GM18519 (cell line): ENCODE measurements at regions not wholly inside any gene's neighbourhood (a gene's known extent, or its start where the extent isn't known, plus 50 kb on each side); places are given as distances from the start of the nearest gene placed in this dataset.
A peak's percentile ranks its signal among the peaks of the same experiment; 100 is the strongest.

Experiments used
- ATAC-seq: cut with Tn5 transposase; IDR thresholded peaks from one replicate; pipeline ENCODE4 v1.9.1; 2021; ENCODE audit warnings: mild to moderate bottlenecking, moderate library complexity; ENCODE audit not compliant: unreplicated experiment, low FRiP score

DNA sequence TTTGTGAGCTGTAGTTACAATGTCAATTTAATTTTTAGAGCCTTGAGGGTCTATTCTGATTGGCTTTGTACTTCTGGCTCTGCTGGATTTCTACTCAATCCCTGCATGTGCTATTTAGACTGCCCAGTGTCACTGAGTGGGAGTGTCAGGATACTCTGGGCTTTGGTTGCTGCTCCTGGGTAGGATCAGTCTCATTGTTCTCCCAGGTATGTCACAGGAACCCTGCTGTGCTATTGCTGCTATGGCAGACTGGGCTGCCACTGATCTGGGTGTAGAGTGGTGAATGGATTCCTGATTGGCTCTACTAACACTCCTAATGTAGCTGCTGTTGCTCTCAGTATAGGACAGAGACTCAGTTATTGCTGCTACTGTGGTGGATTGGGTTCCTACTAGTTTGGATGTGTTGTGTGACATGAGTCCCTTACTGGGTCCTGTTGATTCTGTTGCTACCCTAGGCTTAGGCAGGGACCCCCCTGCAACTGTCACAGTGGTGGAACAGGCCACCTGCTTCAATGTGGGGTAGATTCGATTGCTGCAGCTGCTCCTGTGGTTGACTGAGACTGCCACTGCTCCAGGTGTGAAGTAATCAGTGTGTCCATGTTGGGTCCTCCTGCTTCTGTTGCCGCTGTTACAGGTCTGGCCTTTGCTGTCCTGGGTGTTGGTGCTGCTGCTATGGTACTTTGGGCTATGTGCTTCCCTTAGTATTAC lies 707.8 kb upstream of the AMOT start:
- no peak for ATAC-seq

DNA sequence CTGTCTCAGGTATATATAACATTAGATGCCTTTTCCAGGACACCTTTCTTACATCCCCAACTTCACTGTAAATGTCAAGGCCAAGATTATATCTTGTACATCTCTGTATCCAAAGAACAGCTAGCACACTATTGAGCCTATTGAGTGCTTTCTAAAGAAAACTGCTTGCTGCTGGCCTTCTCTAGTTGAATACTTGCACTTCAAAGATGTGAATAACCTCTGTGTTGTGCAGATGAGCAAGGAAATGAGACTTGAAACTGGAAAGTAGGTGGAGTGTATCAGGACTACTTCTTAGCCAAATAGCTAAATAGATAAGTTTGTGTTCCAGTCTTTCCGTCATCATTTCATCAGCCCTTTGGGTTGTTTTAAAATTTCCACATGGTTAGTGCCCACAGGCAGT lies 704.4 kb upstream of the AMOT start:
- no peak for ATAC-seq

DNA sequence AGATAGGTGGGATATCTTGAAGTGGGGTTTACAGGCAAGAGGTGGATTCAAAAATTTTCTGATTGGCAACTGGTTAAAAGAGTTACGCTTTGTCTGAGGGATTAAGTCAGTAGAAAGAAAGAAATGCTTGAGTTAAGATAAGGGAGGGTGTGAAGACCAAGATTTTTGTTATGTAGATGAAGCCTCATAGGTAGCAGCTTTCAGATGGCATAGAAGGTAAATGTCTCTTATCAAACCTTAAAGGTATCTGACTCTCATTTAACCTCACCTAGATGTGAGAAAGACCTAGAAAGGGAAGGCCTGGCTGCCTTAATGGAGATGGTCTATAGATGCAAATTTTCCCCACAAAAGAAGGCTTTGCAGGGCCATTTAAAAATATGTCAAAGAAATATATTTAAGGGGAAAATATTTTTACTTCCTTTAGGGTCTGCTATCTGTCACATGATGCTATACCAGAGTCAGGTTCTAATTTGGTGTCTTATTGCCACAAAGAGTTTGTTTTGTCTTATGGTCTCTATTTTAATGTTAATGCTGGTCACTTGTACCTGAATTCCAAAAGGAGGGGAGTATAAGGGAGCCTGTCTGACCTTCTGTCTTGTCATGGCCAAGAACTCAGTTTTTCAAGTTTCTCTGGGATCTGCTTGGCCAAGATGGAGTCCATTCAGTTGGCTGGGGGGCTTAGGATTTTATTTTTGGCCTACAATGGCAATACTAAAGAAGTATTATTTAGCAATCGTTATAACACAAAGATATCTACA lies 699.1 kb upstream of the AMOT start:
- ATAC-seq = no peak

DNA sequence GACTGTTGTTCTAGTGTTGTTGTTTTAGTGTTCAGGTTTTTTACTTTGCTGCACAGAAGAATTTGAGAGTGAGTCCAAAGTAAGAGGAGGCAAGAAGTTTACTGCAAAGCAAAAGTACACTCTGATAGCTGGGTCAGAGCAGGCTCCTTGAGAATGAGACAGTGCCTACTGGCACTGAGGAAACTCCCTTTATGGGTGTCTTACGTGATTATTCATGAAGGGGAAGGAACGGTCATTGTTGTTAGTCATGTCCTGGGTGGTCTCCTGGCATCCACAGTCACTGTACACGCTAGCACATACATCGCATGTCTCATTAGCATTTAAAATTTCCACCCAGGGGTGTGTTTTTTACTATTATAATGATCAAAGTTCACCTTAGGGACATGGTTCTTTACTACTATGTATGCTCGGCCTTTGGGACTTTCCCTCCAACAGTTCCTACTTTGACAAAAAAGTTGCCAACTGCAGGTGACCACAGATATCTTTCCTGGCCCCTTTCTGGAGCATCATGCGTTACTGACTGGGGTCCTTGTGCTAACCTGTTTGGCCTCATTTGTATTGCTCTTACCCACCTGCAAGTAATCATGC lies 688.9 kb upstream of the AMOT start:
- ATAC-seq = no peak

DNA sequence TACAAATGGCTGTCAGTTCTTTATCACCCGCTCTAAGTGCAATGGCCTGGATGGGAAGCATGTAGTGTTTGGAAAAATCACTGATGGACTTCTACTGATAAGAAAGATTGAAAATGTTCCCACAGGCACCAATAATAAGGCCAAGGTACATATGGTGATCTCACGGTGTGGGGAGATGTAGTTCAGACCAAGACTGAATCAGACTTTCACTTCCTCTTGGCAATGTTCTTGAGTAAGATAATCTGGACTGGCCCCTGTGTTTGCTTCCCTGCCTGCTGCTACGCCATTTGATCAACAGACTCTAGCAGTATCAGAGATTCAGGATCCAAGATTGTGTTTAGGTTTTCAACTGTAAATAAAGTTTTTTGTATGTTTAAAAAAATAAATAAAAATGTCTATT lies 682.2 kb upstream of the AMOT start:
- ATAC-seq = peak; percentile 99

DNA sequence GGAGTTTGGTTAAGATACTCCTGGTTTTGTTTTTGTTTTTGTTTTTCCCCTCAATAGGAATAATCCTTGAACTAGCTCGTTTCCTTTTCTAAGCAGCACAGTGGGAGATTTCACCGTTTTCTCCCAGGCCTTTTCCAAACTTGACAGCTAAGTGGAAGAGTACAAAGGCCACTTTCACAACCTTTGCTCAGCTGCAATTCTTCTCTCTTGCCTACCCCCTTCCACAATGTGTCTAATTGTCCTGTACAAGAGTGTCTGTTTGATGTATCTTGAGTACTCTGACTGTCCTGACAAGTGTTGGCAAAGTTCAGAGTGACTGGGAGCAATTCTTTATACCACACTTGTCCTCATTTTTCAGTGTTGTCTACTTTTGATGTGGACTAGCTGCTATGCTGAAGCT lies 674.3 kb upstream of the AMOT start:
- ATAC-seq = no peak

DNA sequence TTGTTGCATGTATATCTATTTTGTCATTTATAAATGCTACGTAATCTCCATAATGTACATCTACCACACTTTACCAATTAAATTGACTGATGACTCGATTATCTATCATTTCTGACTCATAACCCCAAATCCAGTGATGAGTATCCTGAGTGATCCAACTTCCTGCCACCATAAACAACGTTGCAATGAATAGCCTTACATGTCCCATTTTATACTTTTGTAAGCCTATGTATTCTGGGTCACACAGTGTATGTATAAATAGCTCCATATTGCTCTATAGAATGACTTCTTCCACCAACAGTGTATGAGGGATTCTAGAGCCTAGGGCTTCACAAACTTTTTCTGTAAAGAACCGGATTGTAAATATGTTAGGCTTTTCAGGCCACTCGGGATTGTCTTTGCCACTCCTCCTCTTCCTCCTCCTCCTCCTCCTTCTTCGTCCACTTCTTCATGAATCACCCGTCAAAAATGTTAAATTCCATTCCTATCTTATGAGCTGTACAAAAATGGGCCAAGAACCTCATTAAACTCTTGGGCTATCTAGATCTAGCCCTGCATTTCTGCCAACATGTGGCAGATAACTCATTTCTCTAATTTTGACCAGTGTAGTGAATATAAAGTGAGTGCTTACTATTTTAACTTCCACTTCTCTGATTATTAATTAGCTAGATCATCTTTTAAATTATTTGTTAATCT lies 672.2 kb upstream of the AMOT start:
- ATAC-seq = no peak

DNA sequence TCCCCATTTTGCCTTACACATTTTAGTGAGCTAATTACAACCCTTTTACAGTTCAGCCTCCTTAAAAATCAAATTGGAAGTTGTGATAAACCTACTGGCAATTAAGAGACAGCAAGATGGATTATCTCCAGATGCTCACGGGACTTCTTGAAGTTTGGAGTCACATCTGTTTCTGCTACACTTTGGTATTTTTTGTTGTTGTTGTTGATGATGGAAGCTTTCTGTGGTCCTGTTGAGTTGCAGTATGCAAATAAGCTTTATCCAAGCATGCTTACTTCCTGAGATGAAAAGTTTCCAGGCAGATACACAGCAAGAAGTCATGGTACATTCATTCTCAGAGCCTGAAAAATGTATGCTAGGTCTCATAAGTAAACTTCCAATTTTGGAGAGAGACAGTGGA lies 670.0 kb upstream of the AMOT start:
- ATAC-seq = no peak

DNA sequence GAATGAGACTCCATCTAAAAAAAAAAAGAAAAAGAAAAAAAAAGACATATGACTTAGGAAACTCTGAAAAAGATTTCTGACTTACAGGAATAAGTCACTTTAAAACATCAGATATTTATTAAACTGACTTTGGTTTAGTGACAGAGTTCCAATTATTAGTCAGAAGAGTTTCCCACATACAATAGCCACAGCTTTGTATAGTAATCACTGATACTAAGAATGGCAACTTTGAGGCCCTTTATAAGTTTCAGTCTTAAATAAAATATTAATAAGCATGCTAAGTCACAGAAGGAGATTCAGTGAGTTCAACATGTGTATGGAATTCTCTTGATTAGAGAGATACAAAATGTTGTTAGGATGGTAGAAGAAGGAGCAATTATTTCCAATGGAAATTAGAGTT lies 652.3 kb upstream of the AMOT start:
- no peak for ATAC-seq

DNA sequence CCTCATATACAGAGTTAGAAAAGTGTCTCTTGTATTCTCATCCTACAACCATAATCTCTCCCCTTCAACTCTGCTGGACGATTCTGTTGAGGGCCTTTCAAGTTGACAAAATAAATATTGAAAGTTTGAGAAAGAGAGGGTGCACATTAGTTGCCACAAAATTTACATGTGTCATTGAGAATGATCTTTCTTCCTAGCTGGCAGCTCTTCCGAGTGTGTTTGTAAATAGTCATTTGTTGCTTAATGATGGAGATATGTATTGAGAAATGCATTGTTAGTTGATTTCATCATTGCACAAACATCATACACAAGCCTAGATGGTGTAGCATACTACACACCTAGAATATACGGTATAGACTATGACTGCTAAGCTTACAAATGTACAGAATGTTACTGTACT lies 632.8 kb upstream of the AMOT start:
- ATAC-seq = peak; percentile 31

DNA sequence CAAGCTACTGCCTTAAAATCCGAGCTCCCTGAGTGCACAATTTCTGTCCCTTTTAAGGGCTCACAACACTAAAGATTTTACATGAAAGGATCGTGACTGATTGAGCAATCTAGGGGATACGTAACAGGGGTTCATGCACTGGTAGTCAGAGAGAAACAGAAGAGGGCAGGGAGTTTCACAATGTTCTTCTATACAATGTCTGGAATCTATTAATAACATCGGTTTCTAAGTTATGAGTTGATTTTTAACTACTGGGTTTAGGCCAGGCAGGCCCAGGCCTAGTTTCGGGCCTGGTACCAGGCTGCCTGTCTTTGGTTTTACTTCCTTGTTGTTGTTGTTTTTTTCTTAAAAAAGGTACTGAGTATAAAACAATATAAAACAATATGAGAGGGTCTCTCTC lies 632.4 kb upstream of the AMOT start:
- ATAC-seq = peak; percentile 71

DNA sequence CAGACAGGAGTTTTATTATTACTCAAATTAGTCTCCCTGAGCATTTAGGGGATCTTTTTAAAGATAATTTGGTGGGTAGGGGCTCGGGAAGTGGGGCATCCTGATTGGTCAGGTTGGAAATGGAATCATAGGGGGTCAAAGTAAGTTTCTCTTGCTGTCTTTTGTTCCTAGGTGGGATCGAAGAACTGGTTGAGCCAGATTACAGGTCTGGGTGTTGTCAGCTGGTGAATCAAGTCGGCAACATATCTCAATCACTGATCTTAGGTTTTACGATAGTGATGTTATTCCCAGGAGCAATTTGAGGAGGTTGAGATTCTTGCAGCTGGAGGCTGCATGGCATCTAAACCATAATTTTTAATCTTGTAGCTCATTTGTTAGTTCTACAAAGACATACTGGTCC lies 629.5 kb upstream of the AMOT start:
- no peak for ATAC-seq

DNA sequence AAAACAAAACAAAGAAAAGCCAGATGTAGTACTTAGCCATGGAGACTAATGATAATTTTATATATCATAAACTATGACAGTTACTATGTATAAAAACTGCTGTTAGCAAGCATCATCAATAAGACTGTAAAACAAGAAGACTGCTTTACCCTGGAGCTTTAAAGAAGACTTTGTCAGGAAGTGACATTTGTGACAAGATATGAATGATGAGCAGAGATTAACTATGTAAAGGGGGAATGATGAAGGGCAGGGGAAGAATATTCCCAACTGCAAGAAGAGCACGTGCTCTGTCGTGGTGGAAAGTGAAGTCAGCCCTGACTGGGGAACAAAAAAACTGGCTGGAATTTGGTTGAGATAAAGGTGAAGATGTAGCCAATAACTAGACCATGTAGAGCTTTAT lies 617.1 kb upstream of the AMOT start:
- no peak for ATAC-seq

DNA sequence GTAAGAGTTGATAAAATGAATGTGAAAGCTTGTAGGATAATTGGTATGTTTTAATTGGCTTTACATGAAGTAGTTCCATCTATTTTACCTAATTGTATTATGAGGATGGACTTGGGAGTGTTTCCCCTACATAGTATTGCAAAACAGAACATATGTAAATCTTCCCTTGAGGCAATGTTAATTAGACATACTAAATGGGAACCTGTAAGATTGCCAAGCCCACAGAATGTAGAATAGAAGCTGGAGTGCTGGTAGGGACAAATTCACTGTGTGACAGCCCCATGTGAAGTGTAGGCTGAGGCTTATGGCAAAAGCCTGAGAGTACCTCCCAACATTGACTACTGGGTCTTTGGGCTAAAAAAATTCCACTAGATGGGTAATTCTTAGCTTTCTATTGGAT lies 615.0 kb upstream of the AMOT start:
- no peak for ATAC-seq

DNA sequence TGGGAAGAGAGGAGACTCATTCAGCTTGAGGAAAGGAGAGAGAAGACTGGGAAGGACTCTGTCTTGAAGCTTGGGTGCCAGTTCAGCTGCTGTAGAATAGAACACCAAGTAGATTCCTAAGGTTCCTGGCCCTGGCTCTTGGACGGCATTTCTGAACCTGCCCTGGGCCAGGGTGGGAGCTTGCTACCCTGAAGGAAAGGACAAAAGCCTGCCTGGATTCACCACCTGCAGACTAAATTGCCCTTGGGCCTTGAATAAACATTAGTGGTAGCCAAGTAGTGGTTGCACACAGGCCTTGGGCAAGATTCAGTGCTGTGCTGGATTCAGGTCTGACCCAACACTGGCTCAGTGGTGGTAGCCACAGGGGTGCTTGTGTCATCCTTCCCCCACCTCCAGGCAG lies 588.4 kb upstream of the AMOT start:
- ATAC-seq = no peak

DNA sequence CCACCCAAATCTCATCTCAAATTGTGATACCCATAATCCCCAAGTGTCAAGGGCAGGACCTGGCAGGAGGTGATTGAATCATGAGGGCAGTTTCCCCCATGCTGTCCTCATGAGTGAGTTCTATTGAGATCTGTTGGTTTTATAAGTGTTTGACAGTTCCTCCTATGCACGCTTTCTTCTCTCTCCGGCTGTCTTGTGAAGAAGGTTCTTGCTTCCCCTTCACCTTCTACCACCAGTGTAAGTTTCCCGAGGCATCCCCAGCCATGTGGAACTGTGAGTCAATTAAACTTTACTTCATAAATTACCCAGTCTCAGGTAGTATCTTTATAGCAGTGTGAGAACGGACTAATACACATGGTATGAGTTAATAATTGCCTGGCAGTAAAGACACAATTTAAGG lies 581.7 kb upstream of the AMOT start:
- no peak for ATAC-seq

DNA sequence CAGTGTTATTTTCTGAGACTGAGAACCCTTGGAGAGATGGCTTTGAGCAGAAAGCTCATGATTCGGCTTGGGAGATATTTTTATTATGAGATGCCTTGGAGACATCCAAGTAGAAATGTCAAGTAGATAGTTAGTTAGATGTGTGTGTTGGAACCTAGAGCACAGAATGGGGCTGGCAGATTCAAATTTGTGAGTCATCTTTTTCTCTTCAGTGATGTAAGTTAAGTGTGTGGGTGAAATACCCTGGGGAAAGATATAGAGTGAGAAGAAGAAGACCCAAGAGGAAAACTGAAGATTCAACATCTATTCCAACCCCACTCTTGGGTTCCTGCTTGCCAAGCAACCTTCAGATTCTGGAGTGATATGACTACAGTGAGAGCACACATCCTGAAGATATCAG lies 580.8 kb upstream of the AMOT start:
- ATAC-seq = no peak

DNA sequence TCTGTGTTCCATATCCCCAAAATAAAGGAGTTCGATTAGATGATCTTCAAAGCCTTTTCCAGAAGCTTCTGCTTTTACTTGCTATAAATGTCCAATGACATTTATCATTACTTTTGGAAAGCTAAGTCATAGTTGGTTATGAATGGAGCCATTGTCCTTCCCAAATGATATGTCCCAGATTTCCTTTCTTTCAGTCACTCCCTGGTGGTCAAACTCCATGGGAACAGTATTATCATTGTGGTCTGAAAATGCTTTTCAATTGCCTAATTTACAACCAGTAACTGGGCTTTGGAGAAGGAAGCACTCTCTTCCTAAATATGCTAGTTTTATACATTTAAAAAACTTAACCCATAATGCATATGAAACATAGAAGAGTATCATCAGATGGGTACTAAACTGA lies 571.5 kb upstream of the AMOT start:
- no peak for ATAC-seq

DNA sequence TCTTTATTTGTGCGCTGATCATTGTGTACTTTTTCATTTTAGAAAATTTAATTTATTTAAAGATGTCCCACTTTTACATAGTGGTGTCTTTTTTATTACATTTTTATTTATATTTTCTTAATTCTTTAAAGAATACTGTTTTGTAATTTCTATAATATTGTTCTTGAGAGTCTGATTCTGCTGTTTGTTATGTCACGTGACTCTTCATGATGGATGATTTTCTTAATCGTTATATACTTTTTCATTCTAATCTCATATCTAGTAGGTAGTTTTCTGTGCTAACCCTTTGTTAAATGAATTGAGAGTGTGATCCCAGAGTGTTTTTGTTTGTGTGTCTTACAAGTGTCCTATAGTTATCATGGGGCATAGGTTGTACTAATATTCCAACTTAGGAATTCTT lies 568.2 kb upstream of the AMOT start:
- no peak for ATAC-seq

DNA sequence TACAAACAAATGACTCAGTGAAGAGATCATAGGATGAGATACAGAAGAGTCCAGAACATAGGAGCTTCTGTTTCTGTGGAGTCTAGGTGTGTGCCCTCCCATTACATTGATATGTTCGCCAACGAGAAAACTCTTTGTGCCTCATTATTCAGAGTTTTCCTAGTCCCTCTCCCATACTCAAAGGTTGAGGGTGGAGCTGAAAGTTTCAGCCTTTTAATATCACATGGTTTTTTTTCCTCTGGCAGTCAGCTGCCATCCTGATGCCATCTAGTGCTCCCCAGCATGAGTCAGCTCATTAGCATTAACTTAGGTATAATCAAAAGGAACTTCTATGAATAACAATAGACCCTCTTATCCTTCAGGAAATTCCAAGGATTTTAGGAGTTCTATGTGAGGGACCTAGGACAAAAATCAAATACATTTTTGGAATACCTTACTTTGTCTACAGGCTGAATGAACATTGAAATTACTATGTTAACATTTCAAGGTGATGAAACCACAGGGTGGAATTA lies 559.6 kb upstream of the AMOT start:
- no peak for ATAC-seq

DNA sequence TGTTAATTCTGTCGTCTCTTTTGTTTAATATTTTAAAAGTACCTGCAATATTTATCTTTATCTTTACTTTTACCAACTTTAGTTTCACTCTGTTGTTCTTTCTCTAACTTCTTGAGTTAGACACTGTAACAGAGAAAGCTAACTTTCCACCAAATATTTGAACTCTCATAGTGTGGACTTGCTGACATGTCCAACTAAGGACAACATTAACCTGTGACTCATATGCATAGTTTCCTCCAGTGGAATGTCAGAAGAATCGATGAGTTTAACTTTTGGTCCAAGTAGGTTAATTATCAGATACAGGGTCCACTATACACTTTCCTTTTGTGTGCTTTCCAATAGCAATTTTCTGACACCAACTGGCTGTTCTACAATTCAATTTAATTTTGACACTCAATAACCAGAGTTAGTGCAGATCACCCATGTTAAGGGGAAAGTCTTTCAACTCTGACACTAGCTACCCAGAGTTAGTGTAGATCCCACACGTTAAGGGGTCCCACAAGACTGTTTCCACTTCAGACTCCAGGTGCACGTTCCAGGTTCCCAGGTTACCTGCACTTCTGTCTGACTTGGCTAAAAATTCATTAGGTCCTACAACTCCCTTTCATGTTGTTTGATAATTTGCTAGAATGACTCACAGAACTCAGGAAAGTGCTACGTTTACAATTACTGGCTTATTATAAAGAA lies 559.0 kb upstream of the AMOT start:
- ATAC-seq = no peak
